GM10266 (cell line): ENCODE measurements at regions not wholly inside any gene's neighbourhood (a gene's known extent, or its start where the extent isn't known, plus 50 kb on each side); places are given as distances from the start of the nearest gene placed in this dataset.
"Not testable (repeated sequence)": the region's sequence is repeated elsewhere in the genome, so short reads cannot be mapped to it uniquely, and the experiment has no call there.

Source experiments
- DNase-seq: peaks from one replicate; pipeline ENCODE4 v3.0.0; 2012; ENCODE audit errors: extremely low spot score
- TF ChIP-seq, protein P1 (sequence below): IDR thresholded peaks from 2 replicates; pipeline ENCODE4 v1.5.1; 2012; ENCODE audit warnings: mild to moderate bottlenecking, low read depth; ENCODE audit not compliant: control insufficient read depth, insufficient read depth; ENCODE audit errors: missing control alignments

- no peak for DNase-seq
- TF ChIP-seq, protein P1, sequence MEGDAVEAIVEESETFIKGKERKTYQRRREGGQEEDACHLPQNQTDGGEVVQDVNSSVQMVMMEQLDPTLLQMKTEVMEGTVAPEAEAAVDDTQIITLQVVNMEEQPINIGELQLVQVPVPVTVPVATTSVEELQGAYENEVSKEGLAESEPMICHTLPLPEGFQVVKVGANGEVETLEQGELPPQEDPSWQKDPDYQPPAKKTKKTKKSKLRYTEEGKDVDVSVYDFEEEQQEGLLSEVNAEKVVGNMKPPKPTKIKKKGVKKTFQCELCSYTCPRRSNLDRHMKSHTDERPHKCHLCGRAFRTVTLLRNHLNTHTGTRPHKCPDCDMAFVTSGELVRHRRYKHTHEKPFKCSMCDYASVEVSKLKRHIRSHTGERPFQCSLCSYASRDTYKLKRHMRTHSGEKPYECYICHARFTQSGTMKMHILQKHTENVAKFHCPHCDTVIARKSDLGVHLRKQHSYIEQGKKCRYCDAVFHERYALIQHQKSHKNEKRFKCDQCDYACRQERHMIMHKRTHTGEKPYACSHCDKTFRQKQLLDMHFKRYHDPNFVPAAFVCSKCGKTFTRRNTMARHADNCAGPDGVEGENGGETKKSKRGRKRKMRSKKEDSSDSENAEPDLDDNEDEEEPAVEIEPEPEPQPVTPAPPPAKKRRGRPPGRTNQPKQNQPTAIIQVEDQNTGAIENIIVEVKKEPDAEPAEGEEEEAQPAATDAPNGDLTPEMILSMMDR: no peak
These were observed 121.1 kb upstream of the GHR start for GRCh38 chr5:42302186-42302585.

DNA sequence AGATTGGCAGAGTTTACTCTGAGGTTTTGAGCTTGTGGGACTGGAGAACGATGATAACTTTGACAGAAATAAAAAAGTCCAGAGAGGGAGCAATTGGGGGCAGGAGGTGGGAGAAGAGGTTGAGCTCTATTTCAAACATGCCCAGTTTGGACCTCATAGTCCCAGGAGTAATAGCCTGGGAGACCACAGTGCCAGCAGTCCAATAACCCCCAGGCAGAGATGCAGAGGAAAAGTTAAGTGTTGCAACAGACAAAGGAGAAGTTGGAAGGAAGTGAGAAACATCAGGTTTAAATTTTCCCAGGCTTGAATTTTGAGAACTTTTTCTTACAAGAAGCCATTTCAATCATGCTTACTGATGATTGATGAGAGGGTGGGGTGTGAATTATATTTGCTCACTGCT, 117.0 kb upstream of the GHR start:
- no peak for DNase-seq
- TF ChIP-seq, protein P1: no peak

- TF ChIP-seq, protein P1: no peak
- no peak for DNase-seq
These were observed 113.4 kb upstream of the GHR start for GRCh38 chr5:42309865-42310264.

DNA sequence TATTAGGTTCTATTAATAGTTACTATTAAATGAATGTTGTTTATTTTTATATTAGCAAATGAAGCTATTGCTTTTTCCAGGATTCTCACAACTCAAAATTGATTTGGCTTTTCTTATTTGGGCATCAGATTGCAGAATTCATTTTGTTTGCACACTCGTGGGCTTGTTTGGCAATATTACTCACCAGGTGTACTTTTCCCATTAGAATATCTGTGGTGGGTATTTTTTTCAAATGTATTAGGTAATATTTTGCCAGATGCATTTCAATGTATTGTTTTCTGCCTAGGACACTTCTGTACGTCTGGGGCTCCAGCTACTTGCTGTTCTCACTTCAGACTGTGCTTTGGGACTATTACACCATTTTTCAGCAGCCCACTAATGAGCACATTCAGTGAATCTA, 108.0 kb upstream of the GHR start:
- DNase-seq: no peak
- TF ChIP-seq, protein P1: no peak

GRCh38 chr5:42317575-42317974, 105.7 kb upstream of the GHR start:
- TF ChIP-seq, protein P1: no peak
- DNase-seq: no peak

DNA sequence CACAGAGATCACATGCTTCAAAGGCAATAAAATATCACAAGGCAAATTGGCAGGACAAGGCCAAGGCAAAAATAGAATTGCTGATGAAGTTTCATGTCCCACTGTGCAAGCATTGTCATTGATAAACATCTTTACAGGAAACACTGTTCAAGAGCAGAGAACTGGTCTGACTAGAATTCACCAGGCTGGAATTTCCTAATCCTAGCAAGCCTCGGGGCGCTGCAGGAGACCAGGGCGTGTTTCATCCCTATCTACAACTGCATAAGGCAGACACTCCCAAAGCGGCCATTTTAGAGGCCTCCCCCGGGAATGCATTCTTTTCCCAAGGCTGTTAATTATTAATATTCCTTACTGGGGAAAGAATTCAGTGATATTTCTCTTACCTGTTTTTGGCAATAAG, 103.7 kb upstream of the GHR start:
- not testable (repeated sequence) for DNase-seq

DNA sequence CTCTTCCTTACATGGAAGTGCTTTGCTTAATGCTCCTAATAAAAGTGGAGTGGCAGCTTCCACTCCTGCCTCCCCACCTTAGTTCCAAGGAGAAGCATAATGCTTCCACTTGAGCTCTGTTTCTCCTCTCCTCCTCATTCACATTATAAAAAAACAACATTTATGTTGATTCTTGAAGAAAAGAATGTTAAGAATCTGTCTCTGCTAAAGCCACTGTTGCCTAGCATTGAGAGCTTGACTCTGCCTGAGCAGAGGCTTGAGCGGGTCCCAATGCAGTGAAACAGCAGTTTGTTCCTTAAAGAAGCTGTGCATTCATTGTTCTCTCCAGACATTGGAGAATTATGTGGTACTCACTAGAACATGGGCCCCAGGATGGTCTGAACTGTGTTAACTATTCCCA, 101.5 kb upstream of the GHR start:
- TF ChIP-seq, protein P1: no peak
- DNase-seq: no peak

- TF ChIP-seq, protein P1: no peak
- no peak for DNase-seq
These were observed 86.1 kb upstream of the GHR start for GRCh38 chr5:42337143-42337542.
